ENCODE measurements at regions not wholly inside any gene's neighbourhood (a gene's known extent, or its start where the extent isn't known, plus 50 kb on each side); places are given as distances from the start of the nearest gene placed in this dataset.

- no peak for TF ChIP-seq CTCF (IDR thresholded peaks at IDR 0.05)
- no peak for TF ChIP-seq POLR2AphosphoS5 (IDR thresholded peaks at IDR 0.05)
- TF ChIP-seq POLR2A (IDR thresholded peaks at IDR 0.05) = no peak
- TF ChIP-seq EP300 (IDR thresholded peaks at IDR 0.05) = no peak
Measured at GRCh38 chr5:51027271-51027670, 356.0 kb upstream of the ISL1 start.

Measured in upper lobe of left lung (tissue), 4 donors.